ENCODE measurements at regions not wholly inside any gene's neighbourhood (a gene's known extent, or its start where the extent isn't known, plus 50 kb on each side); places are given as distances from the start of the nearest gene placed in this dataset.

DNA sequence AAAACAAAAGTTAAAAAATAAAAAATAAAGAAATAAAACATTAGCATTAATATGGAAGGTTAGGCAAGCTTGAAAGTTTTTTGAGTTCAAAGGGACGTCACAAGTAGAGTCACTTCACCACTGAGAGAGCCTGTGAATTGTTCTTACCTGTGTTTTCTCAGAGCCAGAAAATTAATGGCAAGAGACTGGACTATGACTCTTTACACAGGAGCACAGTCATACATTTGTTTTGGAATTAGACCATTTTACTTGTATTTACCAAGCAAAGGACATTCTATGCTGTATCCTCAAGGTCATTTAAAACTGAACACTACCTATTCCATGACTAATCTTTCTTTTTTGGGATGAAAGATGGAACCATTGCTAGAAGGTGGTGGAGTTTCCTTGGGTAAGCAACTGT lies 346.1 kb downstream of the FAM47B start:
- POLR2A ChIA-PET, result no interaction called here
- Mint-ChIP-seq H3K9me3 (0 out of 2 replicates have a peak, but pooled peaks cover 8% of the 10 kb centered on the region), H3K27me3 (ENCODE audit: low read depth) (no peaks in the 10 kb centered on the region), H3K4me3 (no peak overlapping the region), H3K36me3 (no peaks in the 10 kb centered on the region), H3K27ac (no peak overlapping the region), H3K4me1 (no peaks in the 10 kb centered on the region)
- ATAC-seq (no peak), DNase-seq (ENCODE audit: low spot score) (no peak)
- TF ChIP-seq RELA (CRISPR knock-in tag; IDR thresholded peaks at IDR 0.05; ENCODE audit: borderline replicate concordance), result no peak
- TF ChIP-seq ETV6 (CRISPR knock-in tag; IDR thresholded peaks at IDR 0.05), result no peak
- TF ChIP-seq, protein P1, sequence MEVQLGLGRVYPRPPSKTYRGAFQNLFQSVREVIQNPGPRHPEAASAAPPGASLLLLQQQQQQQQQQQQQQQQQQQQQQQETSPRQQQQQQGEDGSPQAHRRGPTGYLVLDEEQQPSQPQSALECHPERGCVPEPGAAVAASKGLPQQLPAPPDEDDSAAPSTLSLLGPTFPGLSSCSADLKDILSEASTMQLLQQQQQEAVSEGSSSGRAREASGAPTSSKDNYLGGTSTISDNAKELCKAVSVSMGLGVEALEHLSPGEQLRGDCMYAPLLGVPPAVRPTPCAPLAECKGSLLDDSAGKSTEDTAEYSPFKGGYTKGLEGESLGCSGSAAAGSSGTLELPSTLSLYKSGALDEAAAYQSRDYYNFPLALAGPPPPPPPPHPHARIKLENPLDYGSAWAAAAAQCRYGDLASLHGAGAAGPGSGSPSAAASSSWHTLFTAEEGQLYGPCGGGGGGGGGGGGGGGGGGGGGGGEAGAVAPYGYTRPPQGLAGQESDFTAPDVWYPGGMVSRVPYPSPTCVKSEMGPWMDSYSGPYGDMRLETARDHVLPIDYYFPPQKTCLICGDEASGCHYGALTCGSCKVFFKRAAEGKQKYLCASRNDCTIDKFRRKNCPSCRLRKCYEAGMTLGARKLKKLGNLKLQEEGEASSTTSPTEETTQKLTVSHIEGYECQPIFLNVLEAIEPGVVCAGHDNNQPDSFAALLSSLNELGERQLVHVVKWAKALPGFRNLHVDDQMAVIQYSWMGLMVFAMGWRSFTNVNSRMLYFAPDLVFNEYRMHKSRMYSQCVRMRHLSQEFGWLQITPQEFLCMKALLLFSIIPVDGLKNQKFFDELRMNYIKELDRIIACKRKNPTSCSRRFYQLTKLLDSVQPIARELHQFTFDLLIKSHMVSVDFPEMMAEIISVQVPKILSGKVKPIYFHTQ (CRISPR knock-in tag; IDR thresholded peaks at IDR 0.05), result no peak
- no peak for TF ChIP-seq GRHL2 (CRISPR knock-in tag; IDR thresholded peaks at IDR 0.05; ENCODE audit: insufficient replicate concordance, severe bottlenecking)
- no peak for TF ChIP-seq MYBL2 (CRISPR knock-in tag; IDR thresholded peaks at IDR 0.05)
- TF ChIP-seq IRF2 (CRISPR knock-in tag; IDR thresholded peaks at IDR 0.05; ENCODE audit: borderline replicate concordance, low read depth), result no peak
- TF ChIP-seq, protein P2, sequence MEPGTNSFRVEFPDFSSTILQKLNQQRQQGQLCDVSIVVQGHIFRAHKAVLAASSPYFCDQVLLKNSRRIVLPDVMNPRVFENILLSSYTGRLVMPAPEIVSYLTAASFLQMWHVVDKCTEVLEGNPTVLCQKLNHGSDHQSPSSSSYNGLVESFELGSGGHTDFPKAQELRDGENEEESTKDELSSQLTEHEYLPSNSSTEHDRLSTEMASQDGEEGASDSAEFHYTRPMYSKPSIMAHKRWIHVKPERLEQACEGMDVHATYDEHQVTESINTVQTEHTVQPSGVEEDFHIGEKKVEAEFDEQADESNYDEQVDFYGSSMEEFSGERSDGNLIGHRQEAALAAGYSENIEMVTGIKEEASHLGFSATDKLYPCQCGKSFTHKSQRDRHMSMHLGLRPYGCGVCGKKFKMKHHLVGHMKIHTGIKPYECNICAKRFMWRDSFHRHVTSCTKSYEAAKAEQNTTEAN (CRISPR knock-in tag; IDR thresholded peaks at IDR 0.05), result no peak
- TF ChIP-seq ZNF671 (CRISPR knock-in tag; IDR thresholded peaks at IDR 0.05), result no peak
- TF ChIP-seq CREM (CRISPR knock-in tag; IDR thresholded peaks at IDR 0.05), result no peak
- CTCF ChIA-PET, result no interaction called here

DNA sequence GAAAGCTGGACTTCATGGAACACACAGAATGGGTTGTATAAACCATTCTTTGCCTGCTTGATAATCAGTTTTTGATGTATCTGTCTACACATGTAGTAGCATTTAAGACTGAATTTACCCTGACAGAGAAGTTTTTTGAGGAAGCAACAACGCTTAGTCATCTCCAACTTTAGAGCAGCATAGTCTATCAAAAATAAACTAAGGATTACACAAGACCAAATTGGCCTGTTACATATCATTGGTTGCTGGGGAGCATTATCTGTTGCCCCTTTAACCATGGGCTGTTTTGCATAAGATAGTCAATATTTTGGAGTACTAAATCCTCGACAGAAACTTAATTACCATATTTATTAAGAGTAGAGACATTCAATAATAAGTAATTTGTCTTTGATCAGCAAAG lies 347.4 kb downstream of the FAM47B start:
- ChIA-PET CTCF (no interaction called here), POLR2A (no interaction called here)
- DNase-seq (ENCODE audit: low spot score) (no peak), ATAC-seq (no peak)
- Mint-ChIP-seq H3K36me3 (no peaks in the 10 kb centered on the region), H3K27me3 (ENCODE audit: low read depth) (no peaks in the 10 kb centered on the region), H3K4me1 (no peaks in the 10 kb centered on the region), H3K4me3 (no peak overlapping the region), H3K27ac (no peak overlapping the region), H3K9me3 (0 out of 2 replicates have a peak, but pooled peaks cover 8% of the 10 kb centered on the region)
- TF ChIP-seq SP1 (CRISPR knock-in tag; conservative IDR thresholded peaks at IDR 0.05) (no peak), OVOL2 (CRISPR knock-in tag; IDR thresholded peaks at IDR 0.05; ENCODE audit: borderline replicate concordance) (no peak), RORB (CRISPR knock-in tag; IDR thresholded peaks at IDR 0.05) (no peak), ELF4 (CRISPR knock-in tag; IDR thresholded peaks at IDR 0.05; ENCODE audit: low read depth) (no peak), ZNF121 (CRISPR knock-in tag; IDR thresholded peaks at IDR 0.05) (no peak), FOXP1 (CRISPR knock-in tag; IDR thresholded peaks at IDR 0.05; ENCODE audit: borderline replicate concordance) (no peak), CREM (CRISPR knock-in tag; IDR thresholded peaks at IDR 0.05) (no peak)
- TF ChIP-seq, protein P3, sequence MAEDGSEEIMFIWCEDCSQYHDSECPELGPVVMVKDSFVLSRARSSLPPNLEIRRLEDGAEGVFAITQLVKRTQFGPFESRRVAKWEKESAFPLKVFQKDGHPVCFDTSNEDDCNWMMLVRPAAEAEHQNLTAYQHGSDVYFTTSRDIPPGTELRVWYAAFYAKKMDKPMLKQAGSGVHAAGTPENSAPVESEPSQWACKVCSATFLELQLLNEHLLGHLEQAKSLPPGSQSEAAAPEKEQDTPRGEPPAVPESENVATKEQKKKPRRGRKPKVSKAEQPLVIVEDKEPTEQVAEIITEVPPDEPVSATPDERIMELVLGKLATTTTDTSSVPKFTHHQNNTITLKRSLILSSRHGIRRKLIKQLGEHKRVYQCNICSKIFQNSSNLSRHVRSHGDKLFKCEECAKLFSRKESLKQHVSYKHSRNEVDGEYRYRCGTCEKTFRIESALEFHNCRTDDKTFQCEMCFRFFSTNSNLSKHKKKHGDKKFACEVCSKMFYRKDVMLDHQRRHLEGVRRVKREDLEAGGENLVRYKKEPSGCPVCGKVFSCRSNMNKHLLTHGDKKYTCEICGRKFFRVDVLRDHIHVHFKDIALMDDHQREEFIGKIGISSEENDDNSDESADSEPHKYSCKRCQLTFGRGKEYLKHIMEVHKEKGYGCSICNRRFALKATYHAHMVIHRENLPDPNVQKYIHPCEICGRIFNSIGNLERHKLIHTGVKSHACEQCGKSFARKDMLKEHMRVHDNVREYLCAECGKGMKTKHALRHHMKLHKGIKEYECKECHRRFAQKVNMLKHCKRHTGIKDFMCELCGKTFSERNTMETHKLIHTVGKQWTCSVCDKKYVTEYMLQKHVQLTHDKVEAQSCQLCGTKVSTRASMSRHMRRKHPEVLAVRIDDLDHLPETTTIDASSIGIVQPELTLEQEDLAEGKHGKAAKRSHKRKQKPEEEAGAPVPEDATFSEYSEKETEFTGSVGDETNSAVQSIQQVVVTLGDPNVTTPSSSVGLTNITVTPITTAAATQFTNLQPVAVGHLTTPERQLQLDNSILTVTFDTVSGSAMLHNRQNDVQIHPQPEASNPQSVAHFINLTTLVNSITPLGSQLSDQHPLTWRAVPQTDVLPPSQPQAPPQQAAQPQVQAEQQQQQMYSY (CRISPR knock-in tag; IDR thresholded peaks at IDR 0.05), result no peak
- TF ChIP-seq, protein P4, sequence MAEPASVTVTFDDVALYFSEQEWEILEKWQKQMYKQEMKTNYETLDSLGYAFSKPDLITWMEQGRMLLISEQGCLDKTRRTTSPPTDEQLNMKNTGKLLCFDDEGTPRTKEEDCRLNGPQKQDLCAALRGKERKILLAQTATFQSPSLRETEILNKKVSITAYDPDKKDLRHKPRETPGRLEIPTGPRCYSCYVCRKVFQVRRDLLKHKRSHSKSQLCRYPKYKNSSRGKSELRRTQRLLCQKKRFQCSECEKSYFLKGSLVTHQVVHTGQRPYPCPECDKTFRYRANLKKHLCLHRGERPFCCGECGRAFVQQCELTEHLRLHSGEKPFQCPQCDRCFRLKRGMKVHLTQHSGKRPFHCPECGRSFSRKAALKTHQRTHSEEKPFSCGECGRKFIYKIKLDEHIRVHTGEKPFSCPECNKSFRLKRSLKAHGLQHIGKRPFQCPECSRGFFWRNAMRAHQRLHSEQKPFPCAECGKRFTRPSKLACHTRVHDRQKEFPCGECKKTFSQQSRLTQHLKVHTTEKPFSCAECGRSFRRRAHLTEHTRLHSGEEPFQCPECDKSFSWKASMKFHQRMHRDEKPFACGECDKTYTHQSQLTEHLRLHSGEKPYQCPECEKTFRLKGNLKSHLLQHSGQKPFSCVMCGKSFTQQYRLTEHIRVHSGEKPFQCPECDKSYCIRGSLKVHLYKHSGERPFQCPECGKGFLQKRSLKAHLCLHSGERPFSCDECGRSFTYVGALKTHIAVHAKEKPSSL (CRISPR knock-in tag; conservative IDR thresholded peaks at IDR 0.05), result no peak
- TF ChIP-seq, protein P5, sequence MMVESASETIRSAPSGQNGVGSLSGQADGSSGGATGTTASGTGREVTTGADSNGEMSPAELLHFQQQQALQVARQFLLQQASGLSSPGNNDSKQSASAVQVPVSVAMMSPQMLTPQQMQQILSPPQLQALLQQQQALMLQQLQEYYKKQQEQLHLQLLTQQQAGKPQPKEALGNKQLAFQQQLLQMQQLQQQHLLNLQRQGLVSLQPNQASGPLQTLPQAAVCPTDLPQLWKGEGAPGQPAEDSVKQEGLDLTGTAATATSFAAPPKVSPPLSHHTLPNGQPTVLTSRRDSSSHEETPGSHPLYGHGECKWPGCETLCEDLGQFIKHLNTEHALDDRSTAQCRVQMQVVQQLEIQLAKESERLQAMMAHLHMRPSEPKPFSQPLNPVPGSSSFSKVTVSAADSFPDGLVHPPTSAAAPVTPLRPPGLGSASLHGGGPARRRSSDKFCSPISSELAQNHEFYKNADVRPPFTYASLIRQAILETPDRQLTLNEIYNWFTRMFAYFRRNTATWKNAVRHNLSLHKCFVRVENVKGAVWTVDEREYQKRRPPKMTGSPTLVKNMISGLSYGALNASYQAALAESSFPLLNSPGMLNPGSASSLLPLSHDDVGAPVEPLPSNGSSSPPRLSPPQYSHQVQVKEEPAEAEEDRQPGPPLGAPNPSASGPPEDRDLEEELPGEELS (CRISPR knock-in tag; IDR thresholded peaks at IDR 0.05), result no peak
- TF ChIP-seq, protein P6, sequence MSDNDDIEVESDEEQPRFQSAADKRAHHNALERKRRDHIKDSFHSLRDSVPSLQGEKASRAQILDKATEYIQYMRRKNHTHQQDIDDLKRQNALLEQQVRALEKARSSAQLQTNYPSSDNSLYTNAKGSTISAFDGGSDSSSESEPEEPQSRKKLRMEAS (CRISPR knock-in tag; IDR thresholded peaks at IDR 0.05), result no peak
- TF ChIP-seq, protein P7, sequence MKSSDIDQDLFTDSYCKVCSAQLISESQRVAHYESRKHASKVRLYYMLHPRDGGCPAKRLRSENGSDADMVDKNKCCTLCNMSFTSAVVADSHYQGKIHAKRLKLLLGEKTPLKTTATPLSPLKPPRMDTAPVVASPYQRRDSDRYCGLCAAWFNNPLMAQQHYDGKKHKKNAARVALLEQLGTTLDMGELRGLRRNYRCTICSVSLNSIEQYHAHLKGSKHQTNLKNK (CRISPR knock-in tag; IDR thresholded peaks at IDR 0.05), result no peak
